Dermis blood vessel endothelial cell (primary cell): ENCODE measurements at regions not wholly inside any gene's neighbourhood (a gene's known extent, or its start where the extent isn't known, plus 50 kb on each side); places are given as distances from the start of the nearest gene placed in this dataset.

Experiments
- DNase-seq: peaks from one replicate; pipeline ENCODE4 v3.0.0; 2010

DNA sequence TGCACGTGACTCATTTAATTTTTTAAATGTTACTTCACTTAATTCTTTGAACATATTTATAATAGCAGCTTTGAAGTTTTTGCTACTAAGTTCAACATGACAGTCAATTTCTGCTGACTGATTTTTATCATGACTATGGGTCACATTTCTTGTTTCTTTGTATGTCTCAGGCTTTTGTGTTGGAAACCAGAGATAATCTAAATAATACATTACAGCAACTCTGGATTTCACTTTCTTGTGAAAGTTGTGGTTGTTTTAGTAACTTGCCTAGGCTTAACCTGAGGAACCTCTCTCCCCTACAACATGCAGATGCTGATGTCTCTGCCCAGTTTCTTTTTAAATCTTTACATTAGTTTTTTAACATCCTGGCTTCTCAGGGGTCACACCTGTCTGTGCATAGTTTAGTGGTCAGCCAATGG, 180.8 kb downstream of the CCDC71L start:
- DNase-seq, result no peak

DNA sequence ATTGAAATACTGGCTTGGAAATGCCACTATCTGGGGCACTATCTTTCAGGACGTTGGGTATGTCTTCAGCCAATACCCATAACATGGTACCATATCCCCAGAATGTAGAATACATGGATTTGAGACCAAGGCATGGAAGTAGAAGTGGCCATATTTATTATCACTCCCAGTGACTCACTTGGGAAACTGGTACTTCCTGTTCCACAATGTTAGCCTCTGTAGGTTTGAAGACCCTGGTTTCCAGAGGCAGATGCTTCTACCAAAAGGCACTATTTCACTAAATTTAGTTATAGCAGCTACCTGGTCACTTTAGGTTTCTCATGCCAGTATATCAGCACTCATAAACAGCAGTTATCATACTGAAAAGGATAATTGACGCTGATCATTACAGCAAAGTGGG, 184.2 kb downstream of the CCDC71L start:
- DNase-seq, result no peak

DNA sequence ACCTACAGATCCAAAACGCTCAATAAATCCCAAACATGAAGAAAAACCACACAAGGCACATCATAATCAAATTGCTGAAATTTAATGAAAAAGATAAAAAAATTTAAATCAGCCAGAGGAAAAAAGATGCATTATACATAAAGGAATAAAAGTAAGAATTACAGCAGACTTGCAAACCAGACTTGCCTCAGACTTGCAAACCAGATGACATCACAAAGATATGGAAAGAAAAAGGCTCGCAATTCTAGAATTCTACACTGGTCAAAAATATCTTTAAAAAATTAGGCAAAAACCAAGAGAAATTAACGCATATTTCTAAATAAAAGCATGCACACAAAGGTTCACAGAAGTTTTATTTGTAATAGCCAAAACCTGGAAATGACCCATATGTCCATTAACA, 188.0 kb upstream of the NAMPT start:
- DNase-seq, result no peak

DNA sequence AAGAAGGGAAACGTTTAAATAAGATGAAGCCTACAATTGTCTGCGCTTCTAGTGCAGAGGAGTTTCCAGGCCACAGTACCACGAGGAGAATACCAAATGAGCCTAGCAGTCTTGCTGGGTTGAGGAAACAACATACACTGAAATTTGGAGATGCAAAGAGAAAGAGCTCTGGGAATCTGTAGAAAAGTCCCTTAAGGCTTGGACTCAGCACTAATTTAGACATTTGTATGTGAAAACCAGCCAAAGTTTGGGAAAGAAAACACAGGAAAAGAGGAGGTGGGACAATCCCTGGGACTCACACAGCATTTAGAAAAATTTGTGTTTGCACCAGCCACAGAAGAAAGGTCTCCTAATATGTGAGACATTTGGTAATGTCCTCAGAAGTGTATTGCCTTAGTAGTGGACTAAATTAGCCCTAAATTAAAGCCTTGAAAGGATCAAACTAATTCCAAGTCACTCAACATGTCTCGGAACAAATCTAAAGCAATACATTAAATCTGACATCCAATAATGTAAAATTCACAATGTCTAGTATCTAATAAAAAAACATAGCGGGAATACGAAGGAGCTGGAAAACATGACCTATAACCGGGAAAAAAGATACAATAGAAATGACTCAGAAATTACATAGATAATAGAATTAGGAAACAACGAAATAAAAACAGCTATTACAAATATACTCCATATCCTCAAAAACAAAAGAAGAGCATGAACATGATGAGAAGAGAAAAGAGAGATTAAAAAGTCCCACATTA, 187.1 kb upstream of the NAMPT start:
- DNase-seq, result peak; percentile 53

DNA sequence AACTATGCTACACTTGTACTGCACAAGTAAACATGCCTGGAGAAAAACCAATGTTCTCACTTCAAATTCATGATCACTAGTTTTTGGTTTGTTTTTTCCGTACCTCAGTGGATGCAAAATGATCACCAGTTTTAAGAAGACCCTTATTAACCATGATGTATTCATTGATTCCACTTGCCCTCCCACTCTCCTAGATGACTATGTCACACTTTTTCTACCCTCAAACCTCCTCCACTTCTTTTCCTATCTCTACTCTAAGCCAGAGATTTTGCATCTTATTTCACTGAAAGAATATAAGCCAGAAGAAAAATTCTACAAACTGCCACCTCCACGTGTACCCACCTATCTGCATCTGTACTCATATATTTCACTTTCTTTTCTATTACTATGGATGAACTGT, 186.2 kb upstream of the NAMPT start:
- DNase-seq, result no peak

DNA sequence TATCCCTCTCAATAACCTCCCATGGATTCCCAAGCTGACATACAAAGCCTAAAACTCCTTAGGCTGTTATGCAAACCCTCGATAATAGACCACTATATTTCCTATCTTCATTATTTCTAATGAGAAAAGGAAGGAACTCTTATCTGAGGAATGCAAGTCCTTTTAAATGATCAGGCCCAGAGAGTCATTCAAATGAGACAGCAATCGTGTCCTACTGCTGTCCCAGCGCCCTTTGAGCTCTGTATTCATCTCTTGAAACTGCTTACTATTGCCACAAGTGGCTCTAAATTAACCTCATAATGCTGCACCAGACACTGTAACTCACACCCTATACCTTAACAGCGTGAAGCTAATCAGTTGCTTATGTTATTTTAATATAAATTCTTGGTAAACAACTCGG, 182.1 kb upstream of the NAMPT start:
- no peak for DNase-seq

DNA sequence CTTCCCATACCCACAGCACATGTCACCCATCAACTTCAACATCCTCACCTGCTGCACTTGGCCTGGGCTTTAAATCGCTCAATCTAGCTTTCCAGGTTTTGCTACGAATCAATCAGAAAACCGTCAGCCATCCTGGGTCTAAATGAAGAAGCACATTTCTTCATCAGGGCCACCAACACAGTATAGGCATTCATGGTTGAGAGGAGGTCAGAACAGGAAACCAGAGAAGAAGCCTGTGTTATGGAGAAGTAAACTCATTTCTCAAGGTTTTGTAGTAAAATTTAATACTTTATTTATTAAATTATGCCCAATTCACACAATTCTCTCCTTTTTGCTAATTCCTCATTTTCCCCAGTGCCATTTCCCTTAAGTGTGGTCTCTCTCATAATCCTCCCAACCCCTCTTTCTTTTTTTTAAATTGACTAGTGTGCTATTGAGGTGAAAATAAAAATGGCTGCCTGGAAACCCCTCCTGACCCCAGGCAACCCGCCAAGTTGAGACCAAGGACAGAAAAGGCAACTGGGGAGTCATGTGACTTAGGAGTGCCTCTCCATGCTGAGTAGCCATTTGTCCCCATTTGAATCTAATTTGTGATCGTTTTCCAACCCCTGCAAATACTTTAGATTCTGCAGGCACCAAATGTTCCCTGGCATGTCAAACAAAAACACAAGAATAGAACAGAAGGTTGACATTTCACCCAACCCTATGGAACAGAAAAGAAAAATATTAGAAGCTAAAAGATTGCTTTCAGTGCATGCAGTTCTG, 181.1 kb upstream of the NAMPT start:
- no peak for DNase-seq

DNA sequence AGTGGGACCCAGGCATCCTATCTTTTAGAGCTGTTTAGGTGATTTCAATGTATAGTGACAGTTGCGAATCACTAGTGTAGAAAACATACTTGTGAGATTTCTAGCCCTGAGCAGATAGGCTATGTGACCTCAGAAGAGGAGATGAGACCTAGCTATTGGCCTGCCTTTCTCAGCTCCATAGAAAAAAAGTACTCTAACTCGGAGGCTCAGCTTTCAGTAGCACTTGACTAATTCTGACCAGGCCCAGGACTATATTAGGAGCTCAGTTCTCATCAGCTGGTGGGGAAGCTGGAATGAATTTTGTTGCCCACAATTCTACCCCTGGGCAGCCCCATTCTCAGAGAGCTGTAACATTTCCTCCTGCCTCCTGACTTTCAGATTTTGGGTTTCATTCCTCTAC, 179.9 kb upstream of the NAMPT start:
- DNase-seq, result no peak

DNA sequence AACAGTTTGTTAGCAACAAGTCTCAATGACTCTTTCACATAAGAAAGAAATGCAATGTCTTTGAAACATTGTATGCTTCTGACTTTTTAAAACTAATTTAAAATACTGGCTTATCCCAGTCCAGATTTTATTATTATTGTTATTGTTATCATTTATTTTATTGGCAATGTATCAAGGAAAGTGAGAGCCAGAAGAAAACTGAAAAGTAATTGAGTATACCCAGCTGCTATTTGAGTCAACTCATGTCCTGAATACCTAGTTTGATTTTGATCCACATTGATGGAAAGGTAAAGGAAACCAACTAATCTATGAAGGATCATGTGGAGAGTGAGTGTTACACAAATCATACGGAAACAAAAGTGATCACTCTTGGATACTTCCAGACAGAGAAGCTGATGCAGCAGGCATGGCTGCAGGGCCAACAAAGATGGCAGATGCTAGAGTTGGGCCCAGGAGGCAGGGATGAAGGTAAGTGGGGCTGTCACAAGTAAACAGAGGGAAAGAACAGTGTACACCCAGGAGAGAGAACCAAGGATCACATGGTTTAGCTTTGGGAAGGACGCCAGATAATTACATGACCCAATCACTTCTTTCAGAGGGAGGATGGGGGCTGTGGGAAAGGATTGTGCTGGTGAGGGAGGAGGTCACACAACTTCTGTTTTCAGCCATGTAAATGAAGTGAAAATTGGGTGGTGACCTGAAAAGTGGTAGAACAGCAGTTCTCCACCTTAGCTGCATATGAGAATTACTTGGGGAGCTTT, 179.2 kb upstream of the NAMPT start:
- DNase-seq, result no peak

DNA sequence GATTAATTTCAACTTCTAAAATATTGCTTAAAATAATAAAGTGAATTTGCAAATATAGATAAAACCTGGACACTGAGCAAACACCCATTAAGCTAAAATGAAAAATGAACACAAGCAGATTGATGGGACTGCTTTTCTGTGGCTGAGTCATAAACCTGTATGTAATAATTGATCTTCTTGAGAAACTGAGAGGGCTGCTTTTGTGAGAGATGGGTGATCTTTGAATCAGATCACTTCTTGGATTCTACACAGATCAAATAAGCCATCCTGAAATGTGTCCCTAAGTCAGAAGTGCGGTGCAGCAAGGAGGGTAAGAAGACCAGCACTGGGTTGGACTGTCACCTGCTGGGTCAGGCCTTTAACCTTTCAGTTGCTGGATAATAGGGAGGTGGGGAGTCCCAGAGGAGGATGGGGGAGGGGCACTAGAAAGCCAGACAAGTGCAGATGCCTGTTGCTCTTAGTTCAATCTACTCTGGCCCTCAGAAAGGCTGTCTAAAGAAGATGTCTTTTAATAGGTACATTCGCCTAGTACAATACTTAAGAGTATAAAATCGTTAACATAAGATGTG, 178.2 kb upstream of the NAMPT start:
- DNase-seq, result no peak

DNA sequence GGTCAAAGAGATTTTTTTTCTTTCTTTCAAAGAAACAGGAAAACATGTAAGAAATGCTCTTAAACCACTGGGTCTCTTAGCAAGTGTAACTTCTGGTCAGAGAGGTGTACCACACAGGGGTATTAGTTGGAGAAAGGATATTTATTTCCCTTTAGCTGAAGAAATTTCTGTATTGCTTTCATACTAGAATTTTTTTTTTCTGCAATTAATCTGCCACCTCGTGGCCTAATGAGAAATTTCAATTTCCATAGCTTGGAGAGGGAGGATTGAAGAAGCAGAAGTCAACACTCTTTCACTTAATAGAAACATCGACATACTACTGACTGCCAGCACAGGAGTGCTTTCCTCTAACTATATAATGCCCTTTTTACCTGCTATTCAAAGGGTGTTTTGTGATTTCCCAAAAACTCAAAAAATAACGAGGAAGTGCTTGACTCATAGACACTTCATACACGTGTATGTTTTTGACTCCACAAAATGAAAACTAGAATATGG, 177.6 kb upstream of the NAMPT start:
- peak; percentile 68 for DNase-seq

DNA sequence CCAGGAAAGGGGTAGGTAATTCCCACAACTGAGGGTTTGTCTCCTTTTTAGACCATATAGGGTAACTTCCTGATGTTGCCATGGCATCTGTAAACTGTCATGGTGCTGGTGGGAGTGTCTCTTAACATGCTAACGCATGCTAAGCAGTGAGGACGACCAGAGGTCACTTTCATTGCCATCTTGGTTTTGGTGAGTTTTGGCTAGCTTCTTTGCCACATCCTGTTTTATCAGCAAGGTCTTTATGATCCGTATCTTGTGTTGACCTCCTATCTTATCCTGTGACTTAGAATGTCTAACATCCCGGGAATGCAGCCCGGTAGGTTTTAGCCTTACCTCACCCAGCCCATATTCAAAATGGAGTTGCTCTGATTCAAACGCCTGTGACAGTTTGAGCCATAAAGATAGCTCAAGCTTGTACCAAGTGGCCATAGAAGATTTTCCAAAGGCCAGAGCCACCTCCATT, 176.0 kb upstream of the NAMPT start:
- no peak for DNase-seq

DNA sequence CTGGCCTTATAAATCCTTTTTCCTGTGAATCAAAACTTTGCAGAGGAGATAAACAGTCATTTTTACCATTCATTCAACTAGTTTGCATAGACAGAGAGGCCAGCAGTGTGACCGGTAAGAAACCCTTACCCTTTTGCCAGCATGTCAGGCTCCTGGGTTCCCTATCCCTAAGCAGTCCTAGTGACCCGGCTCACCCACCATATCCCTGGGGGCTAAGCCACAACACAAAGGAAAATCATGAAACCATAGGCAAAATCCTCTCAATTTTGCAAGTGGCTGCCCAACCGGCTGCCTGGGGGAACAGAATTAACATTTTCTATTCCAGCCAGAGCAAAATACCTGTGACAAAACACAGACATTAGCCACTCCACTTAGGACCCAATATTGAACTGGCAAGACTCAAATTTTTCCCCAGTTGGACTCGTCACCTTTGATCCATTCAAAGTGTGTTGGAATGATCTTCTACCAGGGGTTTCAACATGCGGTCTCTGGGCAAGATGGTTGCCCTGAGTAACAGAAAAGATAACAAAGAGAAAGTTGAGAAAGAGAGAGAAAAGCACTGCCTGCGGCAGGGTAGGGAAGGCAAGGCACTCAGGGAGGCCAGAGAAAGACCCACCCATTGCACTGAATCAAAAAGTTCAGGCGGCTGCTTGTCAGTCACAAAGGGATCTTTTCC, 174.8 kb upstream of the NAMPT start:
- DNase-seq, result no peak

DNA sequence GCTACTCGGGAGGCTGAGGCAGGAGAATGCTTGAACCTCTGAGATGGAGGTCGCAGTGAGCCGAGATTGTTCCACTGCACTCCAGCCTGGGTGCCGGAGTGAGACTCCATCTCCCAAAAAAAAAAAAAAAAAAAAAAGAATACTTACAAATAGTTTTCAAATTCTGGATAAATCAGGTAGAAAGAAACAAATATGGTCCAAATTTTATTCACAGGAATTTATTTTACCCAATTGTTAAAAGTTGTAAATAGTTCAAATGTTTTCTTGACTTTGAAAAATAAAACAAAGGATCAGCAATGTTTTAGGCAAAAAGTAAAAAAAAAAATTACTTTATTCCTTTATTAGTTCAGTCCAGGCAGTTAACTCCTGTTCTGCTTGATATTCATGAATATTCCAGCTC, 172.9 kb upstream of the NAMPT start:
- DNase-seq, result no peak

DNA sequence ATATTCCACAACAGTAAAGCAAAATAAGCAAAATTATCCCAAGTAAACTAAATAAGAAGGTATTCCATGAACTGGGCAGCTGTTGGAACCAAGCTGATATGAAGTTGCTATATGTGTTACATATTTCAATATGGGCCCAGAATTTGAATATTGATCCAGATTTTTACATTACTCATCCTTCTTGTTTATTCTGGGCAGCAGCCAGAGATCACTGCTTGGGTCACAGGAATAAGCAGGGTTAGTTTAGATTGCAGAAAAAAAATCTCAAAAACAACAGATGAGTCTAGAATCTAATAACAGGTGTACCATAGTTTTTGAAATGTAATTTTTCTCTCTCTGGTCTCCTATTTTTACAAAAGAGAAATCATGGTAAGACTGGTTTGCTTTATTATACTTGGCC, 171.5 kb upstream of the NAMPT start:
- DNase-seq, result no peak

DNA sequence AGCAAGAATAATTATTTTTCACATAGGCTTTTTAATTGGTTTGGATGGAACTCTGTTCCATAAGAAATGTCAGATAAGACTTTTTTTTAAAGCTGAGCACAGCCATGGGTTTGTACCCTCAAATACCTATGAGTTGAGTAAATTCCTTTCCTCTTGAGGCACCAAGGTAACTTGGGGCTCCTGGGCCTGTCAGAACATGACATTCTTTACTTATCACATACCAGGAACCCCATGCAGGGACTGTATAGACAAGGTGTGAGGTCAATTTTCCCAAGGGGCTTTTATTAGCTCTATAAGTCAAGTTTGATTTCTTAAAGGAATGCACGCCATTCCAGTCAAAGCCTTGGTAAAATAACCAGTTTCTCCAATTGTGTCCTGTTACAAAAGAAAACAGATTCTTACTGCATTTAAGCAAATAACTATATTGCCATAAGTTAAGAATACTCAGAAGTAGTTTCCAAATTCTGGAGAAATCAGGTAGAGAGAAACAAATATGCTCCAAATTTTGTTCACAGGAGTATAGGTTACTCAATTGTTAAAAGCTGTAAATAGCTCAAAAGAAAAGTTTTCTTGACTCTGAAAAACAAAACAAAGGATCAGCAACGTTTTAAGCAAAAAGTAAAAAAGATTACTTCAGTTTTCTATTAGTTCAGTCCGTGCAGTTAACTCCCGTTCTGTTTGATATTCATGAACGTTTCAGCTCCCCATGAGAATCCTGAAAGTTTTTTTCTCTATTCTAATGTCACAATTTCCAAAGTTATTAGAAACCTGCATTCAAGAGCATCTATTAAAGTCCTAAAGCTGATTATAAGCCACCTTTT, 167.5 kb upstream of the NAMPT start:
- no peak for DNase-seq

DNA sequence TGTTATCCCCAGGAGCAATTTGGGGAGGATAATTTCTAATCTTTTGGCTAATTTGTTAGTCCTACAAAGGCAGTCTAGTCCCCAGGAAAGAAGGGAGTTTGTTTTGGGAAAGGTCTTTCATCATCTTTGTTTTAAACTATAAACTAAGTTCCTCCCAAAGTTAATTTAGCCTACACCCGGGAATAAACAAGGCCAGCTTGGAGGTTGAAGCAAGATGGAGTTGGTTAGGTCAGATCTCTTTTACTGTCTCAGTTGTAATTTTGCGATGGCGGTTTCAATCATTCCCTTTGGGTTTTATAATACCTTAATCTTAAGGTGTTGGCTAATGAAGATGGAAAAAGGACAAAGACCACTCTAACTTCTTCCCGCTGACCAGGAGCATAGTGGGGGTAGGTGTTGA, 166.4 kb upstream of the NAMPT start:
- DNase-seq, result no peak

DNA sequence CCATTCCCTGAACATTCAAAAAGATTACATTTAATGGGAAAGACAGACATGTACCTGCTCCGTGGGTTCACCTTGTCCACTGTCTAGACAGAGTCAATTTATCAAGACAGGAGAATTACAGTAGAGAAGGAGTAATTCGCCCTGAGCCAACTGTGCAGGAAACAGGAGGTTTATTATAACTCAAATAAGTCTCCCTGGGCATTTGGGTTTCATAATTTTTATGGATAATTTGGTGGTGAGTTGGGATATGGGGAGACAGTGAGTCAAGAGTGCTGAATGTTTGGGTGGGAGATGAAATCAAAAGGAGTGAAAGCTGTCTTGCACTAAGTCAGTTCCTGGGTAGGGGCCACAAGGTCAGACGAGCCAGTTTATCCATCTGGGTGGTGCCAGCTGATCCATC, 165.9 kb upstream of the NAMPT start:
- no peak for DNase-seq

DNA sequence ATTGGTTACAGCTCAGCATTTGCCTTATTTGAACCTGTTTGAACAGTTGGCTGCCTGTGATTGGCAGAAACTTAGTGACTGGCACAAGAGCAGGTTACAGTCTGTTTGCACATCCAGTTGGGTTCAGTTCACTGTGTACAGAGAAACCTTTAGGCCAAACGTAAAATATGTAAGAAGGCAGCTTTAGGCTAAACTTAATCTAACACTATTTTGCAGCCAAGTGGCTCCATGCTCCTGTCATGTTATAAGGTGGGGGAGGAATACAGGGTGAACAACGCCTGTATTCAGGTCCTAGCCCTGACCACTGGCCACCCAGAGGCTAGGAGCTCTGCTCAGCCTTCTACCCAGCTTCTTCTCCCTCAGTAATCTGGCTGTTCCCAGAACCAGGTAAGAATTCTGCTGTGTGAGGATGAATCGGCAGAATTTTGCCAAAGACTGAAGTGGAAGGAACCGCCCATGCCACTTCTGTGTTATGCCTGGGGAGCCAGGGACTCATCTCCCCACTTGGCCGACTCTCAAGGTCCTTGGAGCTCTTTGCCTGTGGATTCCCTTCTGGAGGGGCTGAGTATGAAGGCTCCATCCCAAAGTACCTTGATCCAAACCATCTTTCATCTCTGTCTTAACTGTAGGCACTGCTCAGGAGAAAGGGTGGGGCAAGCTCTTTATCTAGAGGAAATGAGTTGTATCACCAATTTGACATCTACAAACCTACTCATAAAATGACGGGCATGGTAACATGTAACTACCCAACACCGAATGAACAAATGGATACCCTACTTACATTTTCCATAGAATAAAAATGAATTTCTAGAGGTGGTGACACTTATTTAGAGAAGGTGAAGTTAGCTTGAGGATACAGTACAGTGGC, 164.4 kb upstream of the NAMPT start:
- DNase-seq, result no peak

DNA sequence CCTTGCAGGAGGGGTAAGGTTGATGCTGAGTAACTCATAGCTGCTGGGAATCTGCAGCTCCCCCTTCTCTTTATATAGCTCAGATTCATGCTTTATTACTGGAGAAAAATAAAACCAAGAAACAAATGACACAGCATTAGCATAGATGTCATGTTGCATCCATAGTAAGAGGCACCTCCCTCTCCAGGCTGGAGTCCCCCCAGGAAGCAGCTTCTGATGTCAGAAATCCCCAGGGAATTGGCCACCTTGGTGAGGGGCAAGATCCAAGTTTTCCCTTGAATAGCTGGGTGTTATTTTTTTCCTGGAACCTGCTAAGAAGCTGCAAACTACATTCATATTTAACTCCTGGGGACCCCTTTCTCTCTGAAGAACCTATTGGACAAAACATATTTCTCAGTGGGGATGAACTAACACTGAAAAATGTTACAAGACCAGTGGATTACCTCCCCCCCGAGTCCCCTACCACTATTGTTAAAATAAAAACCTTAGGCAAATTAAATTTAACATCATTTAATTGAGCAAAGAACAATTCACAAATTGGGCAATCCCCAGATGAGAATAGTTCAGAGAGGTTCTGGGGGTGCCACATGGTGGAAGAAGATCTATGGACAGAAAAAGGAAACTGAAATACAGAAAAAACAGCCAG, 163.7 kb upstream of the NAMPT start:
- DNase-seq, result no peak
